AG09319 (cell line): ENCODE measurements at regions not wholly inside any gene's neighbourhood (a gene's known extent, or its start where the extent isn't known, plus 50 kb on each side); places are given as distances from the start of the nearest gene placed in this dataset.

Experiments
- DNase-seq: peaks from one replicate; pipeline ENCODE4 v3.0.0-alpha.2; 2010; ENCODE audit warnings: low read depth; ENCODE audit errors: extremely low read depth
- CTCF ChIP-seq: IDR thresholded peaks from 2 replicates; pipeline ENCODE4 v1.5.1; 2011; ENCODE audit warnings: low read depth, mild to moderate bottlenecking, inconsistent platforms, low read length, moderate library complexity

GRCh38 chr20:46805836-46806235 is 88.8 kb upstream of the EYA2 start:
- DNase-seq, result no peak
- no peak for TF ChIP-seq CTCF

GRCh38 chr20:46807998-46808397 is 86.6 kb upstream of the EYA2 start:
- TF ChIP-seq CTCF, result no peak
- no peak for DNase-seq

GRCh38 chr20:46808565-46808964 is 86.1 kb upstream of the EYA2 start:
- no peak for DNase-seq

GRCh38 chr20:46809706-46810360 is 84.8 kb upstream of the EYA2 start:
- TF ChIP-seq CTCF, result no peak
- DNase-seq, result no peak

More at GRCh38 chr20:46808565-46808964, 86.1 kb upstream of the EYA2 start:
- no peak for TF ChIP-seq CTCF

GRCh38 chr20:46810448-46811223 is 84.0 kb upstream of the EYA2 start:
- no peak for DNase-seq
- no peak for TF ChIP-seq CTCF

GRCh38 chr20:46811224-46812084 is 83.2 kb upstream of the EYA2 start:
- no peak for DNase-seq
- TF ChIP-seq CTCF, result no peak
